ENCODE measurements at regions not wholly inside any gene's neighbourhood (a gene's known extent, or its start where the extent isn't known, plus 50 kb on each side); places are given as distances from the start of the nearest gene placed in this dataset.

GRCh38 chr2:234673961-234674759 lies 177.3 kb upstream of the ARL4C start:
- 100% methylated on average over 1 of the region's 1 CpG for WGBS
- no peak overlapping the region for H3K27ac ChIP-seq (replicated peaks in 1 of 4)
- intact Hi-C loops (cut with DNase I) = no loop called here

GRCh38 chr2:234673501-234673900 lies 176.6 kb upstream of the ARL4C start:
- 100% methylated on average over 1 of the region's 1 CpG for WGBS
- Histone ChIP-seq H3K9me3 (no peaks in the 10 kb centered on the region), H3K36me3 (no peaks in the 10 kb centered on the region), H3K27me3 (no peaks in the 10 kb centered on the region), H3K4me1 (no peaks in the 10 kb centered on the region), H3K4me3 (no peak overlapping the region), H3K27ac (replicated peaks in 1 of 4) (no peak overlapping the region)
- TF ChIP-seq POLR2A (IDR thresholded peaks at IDR 0.05; ENCODE audit: low read depth) (no peak), CTCF (IDR thresholded peaks at IDR 0.05) (no peak), POLR2AphosphoS5 (IDR thresholded peaks at IDR 0.05) (no peak), EP300 (IDR thresholded peaks at IDR 0.05) (no peak)
- peak; percentile 83 for DNase-seq (ENCODE audit: extremely low spot score)
- intact Hi-C loops (cut with DNase I) = no loop called here

More at GRCh38 chr2:234673961-234674759, 177.3 kb upstream of the ARL4C start:
- no peaks in the 10 kb centered on the region for H3K36me3 ChIP-seq
- no peak for TF ChIP-seq EP300 (IDR thresholded peaks at IDR 0.05)
- no peak for TF ChIP-seq POLR2A (IDR thresholded peaks at IDR 0.05; ENCODE audit: low read depth)
- TF ChIP-seq CTCF (IDR thresholded peaks at IDR 0.05) = no peak
- no peak for TF ChIP-seq POLR2AphosphoS5 (IDR thresholded peaks at IDR 0.05)
- H3K9me3 ChIP-seq = no peaks in the 10 kb centered on the region
- H3K4me1 ChIP-seq = peaks cover 0 to 1% (median under 1%) of the 10 kb centered on the region in 4 donors
- H3K27me3 ChIP-seq = no peaks in the 10 kb centered on the region
- no peak overlapping the region for H3K4me3 ChIP-seq
- DNase-seq (ENCODE audit: extremely low spot score) = peak; percentile 74

DNA sequence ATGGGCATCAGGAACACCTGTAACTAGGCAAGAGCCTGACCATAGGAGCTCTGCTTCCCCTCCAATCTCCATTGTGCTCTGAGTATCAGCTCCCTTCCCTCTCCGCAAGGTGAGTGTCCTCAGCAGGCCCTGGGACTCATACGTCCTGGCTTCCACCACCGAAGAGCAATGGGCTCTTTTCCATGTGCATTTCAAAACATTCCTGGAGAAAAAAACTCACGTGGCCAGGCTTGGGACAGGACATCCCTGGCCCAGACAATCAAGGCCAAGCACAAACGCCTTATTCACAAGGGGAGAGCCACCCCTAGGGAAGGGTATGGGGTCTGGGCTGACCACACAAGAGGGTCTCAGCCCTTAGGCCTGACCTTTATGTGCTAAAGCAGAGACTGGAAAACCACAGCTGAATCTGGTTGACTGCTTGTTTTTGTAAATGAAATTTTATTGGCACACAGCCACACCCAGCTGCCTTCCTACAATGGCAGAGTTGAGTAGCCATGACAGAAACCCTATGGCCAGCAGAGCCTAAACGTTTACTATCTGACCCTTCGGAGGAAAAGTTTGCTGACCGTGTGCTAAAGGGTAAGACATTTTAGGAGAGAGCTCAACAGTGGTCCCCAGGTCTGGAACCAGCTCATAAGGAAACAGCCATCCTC lies 175.7 kb upstream of the ARL4C start:
- TF ChIP-seq POLR2A (IDR thresholded peaks at IDR 0.05; ENCODE audit: low read depth) (no peak), POLR2AphosphoS5 (IDR thresholded peaks at IDR 0.05) (no peak), CTCF (IDR thresholded peaks at IDR 0.05) (no peak), EP300 (IDR thresholded peaks at IDR 0.05) (no peak)
- Histone ChIP-seq H3K4me3 (no peak overlapping the region), H3K36me3 (no peaks in the 10 kb centered on the region), H3K9me3 (no peaks in the 10 kb centered on the region), H3K27ac (replicated peaks in 1 of 4) (no peak overlapping the region), H3K27me3 (no peaks in the 10 kb centered on the region), H3K4me1 (no peaks in the 10 kb centered on the region)
- DNase-seq (ENCODE audit: extremely low spot score) = peak; percentile 87
- intact Hi-C loops (cut with DNase I) = no loop called here
- 64% methylated on average over 8 of the region's 8 CpGs for WGBS

- WGBS = 100% methylated on average over 3 of the region's 3 CpGs
- DNase-seq (ENCODE audit: extremely low spot score) = peak; percentile 89
- TF ChIP-seq CTCF (IDR thresholded peaks at IDR 0.05) (no peak), POLR2A (IDR thresholded peaks at IDR 0.05; ENCODE audit: low read depth) (no peak), POLR2AphosphoS5 (IDR thresholded peaks at IDR 0.05) (no peak), EP300 (IDR thresholded peaks at IDR 0.05) (no peak)
- H3K27ac ChIP-seq (replicated peaks in 1 of 4) = no peak overlapping the region
- no peak overlapping the region for H3K4me3 ChIP-seq
- H3K27me3 ChIP-seq = no peaks in the 10 kb centered on the region
- no peaks in the 10 kb centered on the region for H3K9me3 ChIP-seq
- H3K36me3 ChIP-seq = no peaks in the 10 kb centered on the region
- no peaks in the 10 kb centered on the region for H3K4me1 ChIP-seq
- intact Hi-C loops (cut with DNase I) = no loop called here
Observed at GRCh38 chr2:234671716-234672115, 174.8 kb upstream of the ARL4C start.

Data from esophagus muscularis mucosa (tissue), 4 donors.